ENCODE measurements at regions not wholly inside any gene's neighbourhood (a gene's known extent, or its start where the extent isn't known, plus 50 kb on each side); places are given as distances from the start of the nearest gene placed in this dataset.

GRCh38 chr4:128452415-128452814 is 164.8 kb upstream of the PGRMC2 start:
- DNase-seq (ENCODE audit: extremely low spot score), result no peak
- ChIA-PET CTCF (interaction anchor here (1.4 to 5.0 kb wide), 3 partner anchors 11 to 62 kb away, joined by 3 to 33 read pairs (median 33); no protein-coding TSS in a partner anchor), POLR2A (no interaction called here)
- TF ChIP-seq CTCF (IDR thresholded peaks at IDR 0.05; ENCODE audit: control extremely low read depth, extremely low read depth, low read depth, missing control alignments), result no peak

- ChIA-PET POLR2A (no interaction called here), CTCF (no interaction called here)
- no peak for TF ChIP-seq CTCF (IDR thresholded peaks at IDR 0.05; ENCODE audit: control extremely low read depth, extremely low read depth, low read depth, missing control alignments)
- DNase-seq (ENCODE audit: extremely low spot score), result no peak
Measured at GRCh38 chr4:128451270-128451905, 163.8 kb upstream of the PGRMC2 start.

GRCh38 chr4:128450326-128451120 is 162.9 kb upstream of the PGRMC2 start:
- CTCF ChIA-PET, result interaction anchor here (1.2 to 1.6 kb wide), 3 partner anchors 9 to 359 kb away, joined by 3 to 4 read pairs (median 3); partner anchors contain the start of gene JADE1
- no peak for DNase-seq (ENCODE audit: extremely low spot score)
- no peak for TF ChIP-seq CTCF (IDR thresholded peaks at IDR 0.05; ENCODE audit: control extremely low read depth, extremely low read depth, low read depth, missing control alignments)
- POLR2A ChIA-PET, result no interaction called here

DNA sequence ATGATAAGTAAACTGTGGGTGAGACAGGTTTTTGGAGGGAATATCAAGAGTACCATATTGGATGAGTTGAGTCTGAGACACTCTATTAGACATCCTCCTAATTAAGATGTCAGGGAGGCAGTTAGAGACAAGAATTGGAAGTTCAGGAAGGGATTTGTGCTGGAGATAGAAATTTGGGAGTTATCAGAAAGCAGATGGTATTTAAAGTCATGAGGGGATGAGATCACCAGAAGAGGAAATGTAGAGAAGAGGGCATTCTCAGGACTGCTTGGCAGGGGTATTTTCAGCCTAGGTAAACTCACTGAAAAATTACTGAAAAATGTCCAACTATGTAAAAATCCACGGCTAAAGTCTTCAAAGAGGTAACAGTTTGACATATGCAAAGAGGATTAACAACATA is 161.6 kb upstream of the PGRMC2 start:
- ChIA-PET CTCF (interaction anchor here (1.6 to 2.6 kb wide), 3 partner anchors 7 to 19 kb away, joined by 3 to 9 read pairs (median 4); no protein-coding TSS in a partner anchor), POLR2A (no interaction called here)
- TF ChIP-seq CTCF (IDR thresholded peaks at IDR 0.05; ENCODE audit: control extremely low read depth, extremely low read depth, low read depth, missing control alignments), result no peak

DNA sequence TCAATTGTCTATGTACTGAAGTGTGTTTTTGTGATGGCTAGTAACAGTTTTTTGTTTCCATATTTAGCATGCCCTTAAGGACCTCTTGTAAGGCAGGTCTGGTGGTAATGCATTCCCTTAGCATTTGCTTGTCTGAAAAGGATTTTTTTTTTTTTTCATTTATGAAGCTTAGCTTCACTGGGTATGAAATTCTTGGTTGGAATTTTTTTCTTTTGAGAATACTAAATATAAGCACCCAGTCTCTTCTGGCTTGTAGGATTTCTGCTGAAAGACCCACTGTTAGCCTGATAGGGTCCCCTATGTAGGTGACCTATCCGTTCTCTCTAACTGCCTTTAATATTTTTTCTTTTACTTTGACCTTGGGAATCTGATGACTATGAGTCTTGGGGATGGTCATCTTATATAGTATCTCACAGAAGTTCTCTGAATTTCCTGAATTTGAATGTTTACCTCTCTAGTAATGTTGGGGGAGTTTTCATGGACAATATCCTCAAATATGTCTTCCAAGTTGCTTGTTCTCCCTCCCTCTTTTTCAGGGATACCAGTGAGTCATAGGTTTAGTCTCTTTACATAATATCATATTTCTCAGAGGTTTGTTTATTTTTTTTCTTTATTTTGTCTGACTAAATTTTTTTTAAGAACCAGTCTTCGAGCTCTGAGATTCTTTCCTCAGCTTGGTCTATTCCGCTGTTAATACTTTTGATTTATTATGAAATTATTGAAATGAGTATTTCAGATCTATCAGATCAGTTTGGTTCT is 157.1 kb upstream of the PGRMC2 start:
- CTCF ChIA-PET, result interaction anchor here (1.2 kb wide), 1 partner anchor 9 kb away, joined by 5 read pairs; no protein-coding TSS in a partner anchor

More for the DNA sequence above, 161.6 kb upstream of the PGRMC2 start:
- DNase-seq (ENCODE audit: extremely low spot score), result no peak

More for the DNA sequence above, 157.1 kb upstream of the PGRMC2 start:
- no peak for DNase-seq (ENCODE audit: extremely low spot score)
- POLR2A ChIA-PET, result interaction anchor here (0.6 kb wide), 1 partner anchor 17 kb away, joined by 4 read pairs; no protein-coding TSS in a partner anchor
- no peak for TF ChIP-seq CTCF (IDR thresholded peaks at IDR 0.05; ENCODE audit: control extremely low read depth, extremely low read depth, low read depth, missing control alignments)

Measured in GM10248 (cell line).